IMR-90 (cell line): ENCODE measurements at regions not wholly inside any gene's neighbourhood (a gene's known extent, or its start where the extent isn't known, plus 50 kb on each side); places are given as distances from the start of the nearest gene placed in this dataset.

Experiments
- ATAC-seq: fragments of 200-7000 bp; cut with Tn5 transposase; 2 replicates; pipeline ENCODE4 v1.9.1; 2020; ENCODE audit warnings: low read depth, mild to moderate bottlenecking, moderate library complexity
- BruUV-seq: library from RNA; stranded (reverse); fragments of 400-500 nt; replicated peaks from 2 replicates; lab custom pipeline; 2021; lab: Mats Ljungman, UMichigan
- CTCF ChIA-PET: fragments of 300-600 bp; formaldehyde crosslinking; extraction: SDS; loops from one replicate; lab custom pipeline; 2021; ENCODE audit warnings: antibody characterized with exemption; lab: Yijun Ruan, JAX
- POLR2A ChIA-PET: fragments of 300-600 bp; sonication (Branson Sonifier 250); formaldehyde crosslinking; loops from one replicate; lab custom pipeline; 2022; ENCODE audit warnings: antibody characterized with exemption; ENCODE audit not compliant: unreplicated experiment; lab: Charles Lee
- DNase-seq: peaks from one replicate; pipeline ENCODE4 v3.0.0; 2013
- H2AFZ ChIP-seq: replicated peaks from 2 replicates; pipeline ENCODE3; 2013; ENCODE audit warnings: low read length, mild to moderate bottlenecking; ENCODE audit not compliant: poor library complexity
- H2AK5ac ChIP-seq: 2 replicates; pipeline ENCODE4 v1.6.1; 2013; ENCODE audit warnings: low read depth, low read length, inconsistent platforms
- H2AK9ac ChIP-seq: replicated peaks from 2 replicates; pipeline ENCODE3; 2013; ENCODE audit warnings: mild to moderate bottlenecking, low read depth, low read length, moderate library complexity; ENCODE audit not compliant: poor library complexity
- H2BK120ac ChIP-seq: 2 replicates; pipeline ENCODE4 v1.6.1; 2013; ENCODE audit warnings: low read depth, low read length, inconsistent platforms
- H2BK15ac ChIP-seq: 3 replicates; pipeline ENCODE4 v1.6.1; 2013; ENCODE audit warnings: low read depth, low read length, inconsistent platforms
- H2BK20ac ChIP-seq: 2 replicates; pipeline ENCODE4 v1.6.1; 2013; ENCODE audit warnings: low read depth, mild to moderate bottlenecking, inconsistent platforms, low read length, moderate library complexity
- H2BK5ac ChIP-seq: 2 replicates; pipeline ENCODE4 v1.6.1; 2013; ENCODE audit warnings: mild to moderate bottlenecking, low read depth, low read length, inconsistent platforms; ENCODE audit not compliant: poor library complexity, severe bottlenecking
- H3K14ac ChIP-seq: replicated peaks from 2 replicates; pipeline ENCODE4 v1.6.1; 2013; ENCODE audit warnings: low read depth, low read length, inconsistent platforms
- H3K18ac ChIP-seq: 2 replicates; pipeline ENCODE4 v1.6.1; 2013; ENCODE audit warnings: low read depth, low read length, control low read depth
- H3K23ac ChIP-seq: 2 replicates; pipeline ENCODE4 v1.6.1; 2013; ENCODE audit warnings: low read depth, low read length, inconsistent platforms
- H3K27ac ChIP-seq: 2 replicates; pipeline ENCODE4 v1.5.1; 2013; ENCODE audit warnings: mild to moderate bottlenecking, control low read depth, low read length; ENCODE audit not compliant: insufficient read depth
- H3K27me3 ChIP-seq: 2 replicates; pipeline ENCODE4 v1.6.1; 2013; ENCODE audit warnings: low read length; ENCODE audit not compliant: control insufficient read depth, insufficient read depth
- H3K36me3 ChIP-seq: 2 replicates; pipeline ENCODE4 v1.6.1; 2013; ENCODE audit warnings: low read length, mixed read lengths; ENCODE audit not compliant: control insufficient read depth, insufficient read depth
- H3K4ac ChIP-seq: 2 replicates; pipeline ENCODE4 v1.6.1; 2013; ENCODE audit warnings: low read depth, low read length, inconsistent platforms
- H3K4me1 ChIP-seq: 2 replicates; pipeline ENCODE4 v1.6.1; 2013; ENCODE audit warnings: low read length, mixed read lengths; ENCODE audit not compliant: control insufficient read depth, insufficient read depth
- H3K4me2 ChIP-seq: 2 replicates; pipeline ENCODE4 v1.6.1; 2013; ENCODE audit warnings: low read depth, mild to moderate bottlenecking, control low read depth, low read length, moderate library complexity
- H3K4me3 ChIP-seq: 2 replicates; pipeline ENCODE4 v1.5.1; 2013; ENCODE audit warnings: low read depth, mild to moderate bottlenecking, control low read depth, low read length, moderate library complexity; ENCODE audit not compliant: insufficient read depth
- H3K56ac ChIP-seq: 2 replicates; pipeline ENCODE4 v1.6.1; 2013; ENCODE audit warnings: low read length, inconsistent platforms; ENCODE audit not compliant: insufficient read depth; ENCODE audit errors: extremely low read depth
- H3K79me1 ChIP-seq, 2 experiments: 2 replicates each; pipeline ENCODE4 v1.6.1; 2013; ENCODE audit warnings: low read length in 2 of 2, inconsistent platforms in 1 of 2, low read depth in 1 of 2
- H3K9ac ChIP-seq: 2 replicates; pipeline ENCODE4 v1.6.1; 2013; ENCODE audit warnings: low read depth, low read length, control low read depth
- H3K9me1 ChIP-seq: 2 replicates; pipeline ENCODE4 v1.6.1; 2013; ENCODE audit warnings: low read length, inconsistent platforms; ENCODE audit not compliant: insufficient read depth
- H3K9me3 ChIP-seq: 2 replicates; pipeline ENCODE4 v1.6.1; 2013; ENCODE audit warnings: low read length; ENCODE audit not compliant: control insufficient read depth, insufficient read depth
- H4K20me1 ChIP-seq: 2 replicates; pipeline ENCODE4 v1.6.1; 2013; ENCODE audit warnings: low read length, inconsistent platforms; ENCODE audit not compliant: insufficient read depth
- H4K5ac ChIP-seq: 2 replicates; pipeline ENCODE4 v1.6.1; 2013; ENCODE audit warnings: mild to moderate bottlenecking, low read depth, low read length, control low read depth
- H4K8ac ChIP-seq, 2 experiments: 2 replicates each; pipeline ENCODE4 v1.6.1; 2013; ENCODE audit warnings: low read depth in 2 of 2, low read length in 2 of 2, control low read depth in 1 of 2, inconsistent platforms in 1 of 2
- H4K91ac ChIP-seq: 2 replicates; pipeline ENCODE4 v1.6.1; 2013; ENCODE audit warnings: low read depth, low read length, inconsistent platforms; ENCODE audit not compliant: insufficient read depth
- BHLHE40 ChIP-seq: fragments of 150-350 bp; IDR thresholded peaks from 2 replicates; pipeline ENCODE4 v1.6.1; 2016; ENCODE audit warnings: mild to moderate bottlenecking, low read depth, low read length
- CEBPB ChIP-seq: IDR thresholded peaks from 2 replicates; pipeline ENCODE4 v1.6.1; 2012; ENCODE audit warnings: low read depth, low read length, improper control_type of control experiment
- MAZ ChIP-seq: IDR thresholded peaks from 2 replicates; pipeline ENCODE4 v1.6.1; 2012; ENCODE audit warnings: low read depth, mild to moderate bottlenecking, low read length, improper control_type of control experiment, moderate library complexity, borderline replicate concordance
- RAD21 ChIP-seq: IDR thresholded peaks from 2 replicates; pipeline ENCODE4 v1.6.1; 2012; ENCODE audit warnings: low read length, improper control_type of control experiment
- dilution Hi-C: fragments of 300-500 bp; cut with HindIII; formaldehyde crosslinking; loops from one replicate; pipeline ENCODE4 v1.14.3; 2018; ENCODE audit warnings: low sequenced_read_pairs; ENCODE audit not compliant: unreplicated experiment
- in situ Hi-C: fragments of 300-500 bp; cut with MboI; formaldehyde crosslinking; loops from 3 replicates; pipeline ENCODE4 v1.14.3; 2019; ENCODE audit warnings: low sequenced_read_pairs, inconsistent platforms, mixed read lengths
- intact Hi-C: fragments of 100-400 bp; cut with micrococcal nuclease; formaldehyde crosslinking; loops from 2 replicates; pipeline ENCODE4 v1.10.0; 2022

GRCh38 chr14:84575681-84576080 is 954.3 kb upstream of the FLRT2 start:
- Histone ChIP-seq H3K14ac (no peak overlapping the region), H2BK15ac (no peak overlapping the region), H3K79me1 (no peaks in the 10 kb centered on the region), H2AK5ac (no peak overlapping the region), H4K8ac (no peak overlapping the region), H4K91ac (no peak overlapping the region), H4K20me1 (no peaks in the 10 kb centered on the region), H3K9me1 (no peaks in the 10 kb centered on the region), H3K9ac (no peak overlapping the region), H3K4me2 (no peak overlapping the region), H3K9me3 (peaks cover 2% of the 10 kb centered on the region; the same call in 1 of the 2 replicates), H2BK5ac (no peak overlapping the region), H2BK120ac (no peak overlapping the region), H2AK9ac (no peak overlapping the region), H2BK20ac (no peak overlapping the region), H4K5ac (no peak overlapping the region), H3K36me3 (no peaks in the 10 kb centered on the region), H3K18ac (no peak overlapping the region), H3K56ac (no peak overlapping the region), H3K4me1 (no peaks in the 10 kb centered on the region), H3K4ac (no peak overlapping the region), H2AFZ (no peak overlapping the region), H3K4me3 (no peak overlapping the region), H3K23ac (no peak overlapping the region), H3K27ac (no peak overlapping the region), H3K27me3 (no peaks in the 10 kb centered on the region)
- ChIA-PET POLR2A (no interaction called here), CTCF (no interaction called here)
- ATAC-seq (no peak), DNase-seq (no peak)
- in situ Hi-C loops = no loop called here
- dilution Hi-C loops = no loop called here
- no peak for TF ChIP-seq CEBPB
- TF ChIP-seq RAD21 = no peak
- no peak for TF ChIP-seq BHLHE40
- TF ChIP-seq MAZ = no peak
- no TSS peak for BruUV-seq
- intact Hi-C loops = no loop called here
